ENCODE measurements at regions not wholly inside any gene's neighbourhood (a gene's known extent, or its start where the extent isn't known, plus 50 kb on each side); places are given as distances from the start of the nearest gene placed in this dataset.

DNA sequence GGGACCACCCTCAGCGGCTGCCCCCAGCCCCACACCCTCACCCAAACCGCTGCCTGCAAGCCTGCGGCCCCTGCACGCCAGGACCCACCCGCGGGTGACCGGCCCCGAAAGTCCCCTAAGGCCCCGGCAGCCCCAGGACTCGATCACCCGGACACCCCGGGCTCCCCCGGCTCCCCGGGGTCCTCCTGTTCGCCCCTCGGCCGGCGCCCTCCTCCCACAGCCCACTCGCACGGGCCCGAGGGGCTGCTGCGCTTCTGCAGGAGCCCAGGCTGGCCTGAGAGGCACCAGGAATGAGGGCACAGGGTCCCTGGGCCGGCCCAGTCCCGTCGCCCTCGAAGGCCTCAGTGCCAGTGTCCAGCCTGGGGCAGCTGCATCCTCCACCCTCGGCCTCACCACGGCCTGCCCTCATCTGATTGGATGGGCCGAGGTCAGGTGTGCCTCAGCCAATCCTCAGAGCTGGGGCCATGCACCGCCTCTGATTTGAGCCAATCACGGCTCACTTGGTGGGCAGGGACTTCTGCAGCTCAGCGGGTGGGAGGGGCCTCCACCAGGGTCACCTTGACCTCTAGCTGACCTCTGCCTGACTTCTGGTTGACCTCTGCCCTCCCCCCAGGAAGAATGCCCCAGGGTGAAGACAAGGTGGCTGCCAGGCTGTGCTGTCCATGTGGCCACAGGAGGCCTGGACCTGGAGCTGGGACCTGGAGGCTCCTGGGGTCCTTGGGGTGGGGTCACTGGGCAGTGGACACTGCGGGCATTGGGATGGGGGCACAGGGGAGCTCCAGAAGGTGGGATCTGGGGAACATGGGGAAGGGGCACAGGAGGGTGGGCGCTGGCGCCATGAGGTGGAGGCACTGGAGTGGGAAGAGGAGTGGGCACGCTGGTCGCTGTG lies 97.6 kb upstream of the NKX1-1 start (continued):
- TF ChIP-seq, protein P1, sequence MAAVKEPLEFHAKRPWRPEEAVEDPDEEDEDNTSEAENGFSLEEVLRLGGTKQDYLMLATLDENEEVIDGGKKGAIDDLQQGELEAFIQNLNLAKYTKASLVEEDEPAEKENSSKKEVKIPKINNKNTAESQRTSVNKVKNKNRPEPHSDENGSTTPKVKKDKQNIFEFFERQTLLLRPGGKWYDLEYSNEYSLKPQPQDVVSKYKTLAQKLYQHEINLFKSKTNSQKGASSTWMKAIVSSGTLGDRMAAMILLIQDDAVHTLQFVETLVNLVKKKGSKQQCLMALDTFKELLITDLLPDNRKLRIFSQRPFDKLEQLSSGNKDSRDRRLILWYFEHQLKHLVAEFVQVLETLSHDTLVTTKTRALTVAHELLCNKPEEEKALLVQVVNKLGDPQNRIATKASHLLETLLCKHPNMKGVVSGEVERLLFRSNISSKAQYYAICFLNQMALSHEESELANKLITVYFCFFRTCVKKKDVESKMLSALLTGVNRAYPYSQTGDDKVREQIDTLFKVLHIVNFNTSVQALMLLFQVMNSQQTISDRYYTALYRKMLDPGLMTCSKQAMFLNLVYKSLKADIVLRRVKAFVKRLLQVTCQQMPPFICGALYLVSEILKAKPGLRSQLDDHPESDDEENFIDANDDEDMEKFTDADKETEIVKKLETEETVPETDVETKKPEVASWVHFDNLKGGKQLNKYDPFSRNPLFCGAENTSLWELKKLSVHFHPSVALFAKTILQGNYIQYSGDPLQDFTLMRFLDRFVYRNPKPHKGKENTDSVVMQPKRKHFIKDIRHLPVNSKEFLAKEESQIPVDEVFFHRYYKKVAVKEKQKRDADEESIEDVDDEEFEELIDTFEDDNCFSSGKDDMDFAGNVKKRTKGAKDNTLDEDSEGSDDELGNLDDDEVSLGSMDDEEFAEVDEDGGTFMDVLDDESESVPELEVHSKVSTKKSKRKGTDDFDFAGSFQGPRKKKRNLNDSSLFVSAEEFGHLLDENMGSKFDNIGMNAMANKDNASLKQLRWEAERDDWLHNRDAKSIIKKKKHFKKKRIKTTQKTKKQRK (IDR thresholded peaks at IDR 0.05; ENCODE audit: borderline replicate concordance, low read depth, low read length): no peak
- no peak for TF ChIP-seq POLR2H (tag; IDR thresholded peaks at IDR 0.05; ENCODE audit: low read depth)

DNA sequence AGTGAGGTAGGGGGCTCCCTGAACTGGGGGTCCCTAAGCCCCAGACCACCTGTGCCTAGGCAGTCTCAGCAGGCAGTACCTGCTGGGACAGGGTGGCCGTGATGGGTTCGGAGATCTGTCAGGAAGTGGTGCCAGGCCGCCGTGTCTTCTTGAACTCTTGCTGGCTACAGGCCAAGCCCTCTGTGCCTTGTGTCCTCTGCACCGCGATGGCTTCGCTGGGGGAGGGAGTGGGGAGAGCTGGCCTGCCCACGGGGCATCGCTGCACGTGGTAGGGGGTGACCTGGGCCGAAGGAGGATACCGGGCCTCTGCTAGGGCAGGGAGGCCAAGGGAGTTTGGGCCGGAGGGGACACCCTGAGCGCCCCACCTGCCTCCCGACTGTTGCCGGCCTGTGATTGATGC lies 96.7 kb upstream of the NKX1-1 start:
- no peaks in the 10 kb centered on the region for H3K36me3 ChIP-seq (ENCODE audit: control insufficient read depth, insufficient read depth, low read length)
- TF ChIP-seq, protein P2, sequence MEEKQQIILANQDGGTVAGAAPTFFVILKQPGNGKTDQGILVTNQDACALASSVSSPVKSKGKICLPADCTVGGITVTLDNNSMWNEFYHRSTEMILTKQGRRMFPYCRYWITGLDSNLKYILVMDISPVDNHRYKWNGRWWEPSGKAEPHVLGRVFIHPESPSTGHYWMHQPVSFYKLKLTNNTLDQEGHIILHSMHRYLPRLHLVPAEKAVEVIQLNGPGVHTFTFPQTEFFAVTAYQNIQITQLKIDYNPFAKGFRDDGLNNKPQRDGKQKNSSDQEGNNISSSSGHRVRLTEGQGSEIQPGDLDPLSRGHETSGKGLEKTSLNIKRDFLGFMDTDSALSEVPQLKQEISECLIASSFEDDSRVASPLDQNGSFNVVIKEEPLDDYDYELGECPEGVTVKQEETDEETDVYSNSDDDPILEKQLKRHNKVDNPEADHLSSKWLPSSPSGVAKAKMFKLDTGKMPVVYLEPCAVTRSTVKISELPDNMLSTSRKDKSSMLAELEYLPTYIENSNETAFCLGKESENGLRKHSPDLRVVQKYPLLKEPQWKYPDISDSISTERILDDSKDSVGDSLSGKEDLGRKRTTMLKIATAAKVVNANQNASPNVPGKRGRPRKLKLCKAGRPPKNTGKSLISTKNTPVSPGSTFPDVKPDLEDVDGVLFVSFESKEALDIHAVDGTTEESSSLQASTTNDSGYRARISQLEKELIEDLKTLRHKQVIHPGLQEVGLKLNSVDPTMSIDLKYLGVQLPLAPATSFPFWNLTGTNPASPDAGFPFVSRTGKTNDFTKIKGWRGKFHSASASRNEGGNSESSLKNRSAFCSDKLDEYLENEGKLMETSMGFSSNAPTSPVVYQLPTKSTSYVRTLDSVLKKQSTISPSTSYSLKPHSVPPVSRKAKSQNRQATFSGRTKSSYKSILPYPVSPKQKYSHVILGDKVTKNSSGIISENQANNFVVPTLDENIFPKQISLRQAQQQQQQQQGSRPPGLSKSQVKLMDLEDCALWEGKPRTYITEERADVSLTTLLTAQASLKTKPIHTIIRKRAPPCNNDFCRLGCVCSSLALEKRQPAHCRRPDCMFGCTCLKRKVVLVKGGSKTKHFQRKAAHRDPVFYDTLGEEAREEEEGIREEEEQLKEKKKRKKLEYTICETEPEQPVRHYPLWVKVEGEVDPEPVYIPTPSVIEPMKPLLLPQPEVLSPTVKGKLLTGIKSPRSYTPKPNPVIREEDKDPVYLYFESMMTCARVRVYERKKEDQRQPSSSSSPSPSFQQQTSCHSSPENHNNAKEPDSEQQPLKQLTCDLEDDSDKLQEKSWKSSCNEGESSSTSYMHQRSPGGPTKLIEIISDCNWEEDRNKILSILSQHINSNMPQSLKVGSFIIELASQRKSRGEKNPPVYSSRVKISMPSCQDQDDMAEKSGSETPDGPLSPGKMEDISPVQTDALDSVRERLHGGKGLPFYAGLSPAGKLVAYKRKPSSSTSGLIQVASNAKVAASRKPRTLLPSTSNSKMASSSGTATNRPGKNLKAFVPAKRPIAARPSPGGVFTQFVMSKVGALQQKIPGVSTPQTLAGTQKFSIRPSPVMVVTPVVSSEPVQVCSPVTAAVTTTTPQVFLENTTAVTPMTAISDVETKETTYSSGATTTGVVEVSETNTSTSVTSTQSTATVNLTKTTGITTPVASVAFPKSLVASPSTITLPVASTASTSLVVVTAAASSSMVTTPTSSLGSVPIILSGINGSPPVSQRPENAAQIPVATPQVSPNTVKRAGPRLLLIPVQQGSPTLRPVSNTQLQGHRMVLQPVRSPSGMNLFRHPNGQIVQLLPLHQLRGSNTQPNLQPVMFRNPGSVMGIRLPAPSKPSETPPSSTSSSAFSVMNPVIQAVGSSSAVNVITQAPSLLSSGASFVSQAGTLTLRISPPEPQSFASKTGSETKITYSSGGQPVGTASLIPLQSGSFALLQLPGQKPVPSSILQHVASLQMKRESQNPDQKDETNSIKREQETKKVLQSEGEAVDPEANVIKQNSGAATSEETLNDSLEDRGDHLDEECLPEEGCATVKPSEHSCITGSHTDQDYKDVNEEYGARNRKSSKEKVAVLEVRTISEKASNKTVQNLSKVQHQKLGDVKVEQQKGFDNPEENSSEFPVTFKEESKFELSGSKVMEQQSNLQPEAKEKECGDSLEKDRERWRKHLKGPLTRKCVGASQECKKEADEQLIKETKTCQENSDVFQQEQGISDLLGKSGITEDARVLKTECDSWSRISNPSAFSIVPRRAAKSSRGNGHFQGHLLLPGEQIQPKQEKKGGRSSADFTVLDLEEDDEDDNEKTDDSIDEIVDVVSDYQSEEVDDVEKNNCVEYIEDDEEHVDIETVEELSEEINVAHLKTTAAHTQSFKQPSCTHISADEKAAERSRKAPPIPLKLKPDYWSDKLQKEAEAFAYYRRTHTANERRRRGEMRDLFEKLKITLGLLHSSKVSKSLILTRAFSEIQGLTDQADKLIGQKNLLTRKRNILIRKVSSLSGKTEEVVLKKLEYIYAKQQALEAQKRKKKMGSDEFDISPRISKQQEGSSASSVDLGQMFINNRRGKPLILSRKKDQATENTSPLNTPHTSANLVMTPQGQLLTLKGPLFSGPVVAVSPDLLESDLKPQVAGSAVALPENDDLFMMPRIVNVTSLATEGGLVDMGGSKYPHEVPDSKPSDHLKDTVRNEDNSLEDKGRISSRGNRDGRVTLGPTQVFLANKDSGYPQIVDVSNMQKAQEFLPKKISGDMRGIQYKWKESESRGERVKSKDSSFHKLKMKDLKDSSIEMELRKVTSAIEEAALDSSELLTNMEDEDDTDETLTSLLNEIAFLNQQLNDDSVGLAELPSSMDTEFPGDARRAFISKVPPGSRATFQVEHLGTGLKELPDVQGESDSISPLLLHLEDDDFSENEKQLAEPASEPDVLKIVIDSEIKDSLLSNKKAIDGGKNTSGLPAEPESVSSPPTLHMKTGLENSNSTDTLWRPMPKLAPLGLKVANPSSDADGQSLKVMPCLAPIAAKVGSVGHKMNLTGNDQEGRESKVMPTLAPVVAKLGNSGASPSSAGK (IDR thresholded peaks at IDR 0.05): peak; percentile 55
- no peak for TF ChIP-seq KLF16 (IDR thresholded peaks at IDR 0.05)

More for the DNA sequence above, 96.7 kb upstream of the NKX1-1 start:
- Histone ChIP-seq H3K27me3 (ENCODE audit: control insufficient read depth in 2 of 2, insufficient read depth in 2 of 2, low read length in 2 of 2) (peaks cover 0 to 40% of the 10 kb centered on the region in 2 experiments; a peak in 3 of 5 replicates), H2AFZ (ENCODE audit: low read depth, low read length) (no peak overlapping the region), H4K20me1 (replicated peaks; ENCODE audit: control insufficient read depth, insufficient read depth, low read length) (no peaks in the 10 kb centered on the region), H3K79me2 (ENCODE audit: control insufficient read depth, insufficient read depth, low read length) (no peaks in the 10 kb centered on the region), H3K9me3 (replicated peaks; ENCODE audit: control insufficient read depth, insufficient read depth, low read depth, low read length) (no peaks in the 10 kb centered on the region), H3K27ac (ENCODE audit: extremely low read depth, low read depth, low read length) (no peak overlapping the region), H3K4me1 (replicated peaks in 1 of 2; ENCODE audit: control insufficient read depth in 2 of 2, insufficient read depth in 2 of 2, low read length in 2 of 2) (peaks cover 0 to 43% of the 10 kb centered on the region in 2 experiments; a peak in 2 of 5 replicates), H3K4me3 (no peak overlapping the region), H3K4me2 (ENCODE audit: insufficient read depth, low read length) (no peak overlapping the region), H3K9me1 (ENCODE audit: control insufficient read depth, insufficient read depth, low read length) (no peaks in the 10 kb centered on the region), H3K9ac (ENCODE audit: insufficient read depth in 1 of 2, low read depth in 2 of 2, low read length in 2 of 2) (no peak overlapping the region; a peak in 1 of 4 replicates)
- FAIRE-seq (no peak), DNase-seq (ENCODE audit: extremely low read depth in 1 of 4, low spot score in 3 of 4) (no peak), ATAC-seq (no peak)
- CTCF ChIA-PET (ENCODE audit: low intra/inter-chr PET ratio): no interaction called here
- intact Hi-C loops (cut with micrococcal nuclease): no loop called here
- in situ Hi-C loops (cut with MboI): no loop called here
- POLR2A ChIA-PET: interaction anchor here (0.7 kb wide), 1 partner anchor 386 kb away, joined by 3 read pairs; no protein-coding TSS in a partner anchor
- no TSS peak for BruUV-seq (replicated peaks)
- 22% methylated on average over 12 of the region's 16 CpGs for WGBS (ENCODE audit: insufficient coverage, low coverage, missing lambda C conversion rate)

Data from K562 (cell line).